ENCODE measurements at regions not wholly inside any gene's neighbourhood (a gene's known extent, or its start where the extent isn't known, plus 50 kb on each side); places are given as distances from the start of the nearest gene placed in this dataset.
"Not testable (repeated sequence)": the region's sequence is repeated elsewhere in the genome, so short reads cannot be mapped to it uniquely, and the experiment has no call there.

DNA sequence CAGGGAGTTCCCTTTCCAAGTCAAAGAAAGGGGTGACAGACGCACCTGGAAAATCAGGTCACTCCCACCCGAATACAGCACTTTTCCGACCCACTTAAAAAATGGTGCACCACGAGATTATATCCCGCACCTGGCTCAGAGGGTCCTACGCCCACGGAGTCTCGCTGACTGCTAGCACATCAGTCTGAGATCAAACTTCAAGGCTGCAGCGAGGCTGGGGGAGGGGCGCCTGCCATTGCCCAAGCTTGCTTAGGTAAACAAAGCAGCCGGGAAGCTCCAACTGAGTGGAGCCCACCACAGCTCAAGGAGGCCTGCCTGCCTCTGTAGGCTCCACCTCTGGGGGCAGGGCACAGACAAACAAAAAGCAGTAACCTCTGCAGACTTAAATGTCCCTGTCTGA, 277.8 kb upstream of the ARHGAP42 start:
- DNase-seq (ENCODE audit: low read depth, low spot score); BruUV-seq (replicated peaks); H3K9me3 ChIP-seq (ENCODE audit: control insufficient read depth, insufficient read depth, low read depth, low read length); in situ Hi-C loops (cut with HindIII; ENCODE audit: low pct_unique_long_range_greater_than_20kb, low sequenced_read_pairs); H3K36me3 ChIP-seq (ENCODE audit: control insufficient read depth, insufficient read depth, low read length); POLR2A ChIA-PET; CTCF ChIA-PET; H3K27me3 ChIP-seq (ENCODE audit: control insufficient read depth, insufficient read depth, low read length); intact Hi-C loops (cut with micrococcal nuclease; ENCODE audit: unreplicated experiment); ATAC-seq; H3K4me3 ChIP-seq (ENCODE audit: low read depth in 2 of 2, low read length in 2 of 2); H3K4me1 ChIP-seq (ENCODE audit: control insufficient read depth, insufficient read depth, low read length); H3K27ac ChIP-seq (ENCODE audit: low read length): not testable (repeated sequence)

GRCh38 chr11:100419518-100419917, 267.6 kb upstream of the ARHGAP42 start:
- POLR2A ChIA-PET, result no interaction called here
- H3K4me3 ChIP-seq (ENCODE audit: low read depth in 2 of 2, low read length in 2 of 2), result no peak overlapping the region
- ATAC-seq (no peak), DNase-seq (ENCODE audit: low read depth, low spot score) (no peak)
- CTCF ChIA-PET, result no interaction called here
- TF ChIP-seq POLR2AphosphoS5 (IDR thresholded peaks at IDR 0.05; ENCODE audit: low read depth, low read length) (no peak), REST (IDR thresholded peaks at IDR 0.05; ENCODE audit: insufficient read depth in 1 of 2, low read depth in 2 of 2, low read length in 1 of 2) (no peak), TCF7L2 (IDR thresholded peaks at IDR 0.05; ENCODE audit: low read depth, low read length) (no peak), SIN3A (IDR thresholded peaks at IDR 0.05; ENCODE audit: borderline replicate concordance, insufficient read depth, low read depth, low read length) (no peak)
- TF ChIP-seq, protein P1, sequence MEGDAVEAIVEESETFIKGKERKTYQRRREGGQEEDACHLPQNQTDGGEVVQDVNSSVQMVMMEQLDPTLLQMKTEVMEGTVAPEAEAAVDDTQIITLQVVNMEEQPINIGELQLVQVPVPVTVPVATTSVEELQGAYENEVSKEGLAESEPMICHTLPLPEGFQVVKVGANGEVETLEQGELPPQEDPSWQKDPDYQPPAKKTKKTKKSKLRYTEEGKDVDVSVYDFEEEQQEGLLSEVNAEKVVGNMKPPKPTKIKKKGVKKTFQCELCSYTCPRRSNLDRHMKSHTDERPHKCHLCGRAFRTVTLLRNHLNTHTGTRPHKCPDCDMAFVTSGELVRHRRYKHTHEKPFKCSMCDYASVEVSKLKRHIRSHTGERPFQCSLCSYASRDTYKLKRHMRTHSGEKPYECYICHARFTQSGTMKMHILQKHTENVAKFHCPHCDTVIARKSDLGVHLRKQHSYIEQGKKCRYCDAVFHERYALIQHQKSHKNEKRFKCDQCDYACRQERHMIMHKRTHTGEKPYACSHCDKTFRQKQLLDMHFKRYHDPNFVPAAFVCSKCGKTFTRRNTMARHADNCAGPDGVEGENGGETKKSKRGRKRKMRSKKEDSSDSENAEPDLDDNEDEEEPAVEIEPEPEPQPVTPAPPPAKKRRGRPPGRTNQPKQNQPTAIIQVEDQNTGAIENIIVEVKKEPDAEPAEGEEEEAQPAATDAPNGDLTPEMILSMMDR (IDR thresholded peaks at IDR 0.05), result no peak
- no peaks in the 10 kb centered on the region for H3K4me1 ChIP-seq (ENCODE audit: control insufficient read depth, insufficient read depth, low read length)
- intact Hi-C loops (cut with micrococcal nuclease; ENCODE audit: unreplicated experiment), result no loop called here
- no peaks in the 10 kb centered on the region for H3K36me3 ChIP-seq (ENCODE audit: control insufficient read depth, insufficient read depth, low read length)
- no peaks in the 10 kb centered on the region for H3K27me3 ChIP-seq (ENCODE audit: control insufficient read depth, insufficient read depth, low read length)
- in situ Hi-C loops (cut with HindIII; ENCODE audit: low pct_unique_long_range_greater_than_20kb, low sequenced_read_pairs), result no loop called here
- H3K27ac ChIP-seq (ENCODE audit: low read length), result no peak overlapping the region
- no TSS peak for BruUV-seq (replicated peaks)
- H3K9me3 ChIP-seq (ENCODE audit: control insufficient read depth, insufficient read depth, low read depth, low read length), result peaks cover 6% of the 10 kb centered on the region; the same call in 1 of the 2 replicates

GRCh38 chr11:100434821-100435641, 252.1 kb upstream of the ARHGAP42 start:
- in situ Hi-C loops (cut with HindIII; ENCODE audit: low pct_unique_long_range_greater_than_20kb, low sequenced_read_pairs) (no loop called here), intact Hi-C loops (cut with micrococcal nuclease; ENCODE audit: unreplicated experiment) (no loop called here)
- H3K27me3 ChIP-seq (ENCODE audit: control insufficient read depth, insufficient read depth, low read length), result no peaks in the 10 kb centered on the region
- ChIA-PET CTCF (no interaction called here), POLR2A (no interaction called here)
- no peaks in the 10 kb centered on the region for H3K9me3 ChIP-seq (ENCODE audit: control insufficient read depth, insufficient read depth, low read depth, low read length)
- H3K27ac ChIP-seq (ENCODE audit: low read length), result no peak overlapping the region
- no peaks in the 10 kb centered on the region for H3K36me3 ChIP-seq (ENCODE audit: control insufficient read depth, insufficient read depth, low read length)
- DNase-seq (ENCODE audit: low read depth, low spot score) (no peak), ATAC-seq (no peak)
- H3K4me3 ChIP-seq (ENCODE audit: low read depth in 2 of 2, low read length in 2 of 2), result no peak overlapping the region
- no TSS peak for BruUV-seq (replicated peaks)
- TF ChIP-seq TCF7L2 (IDR thresholded peaks at IDR 0.05; ENCODE audit: low read depth, low read length), result no peak
- TF ChIP-seq POLR2AphosphoS5 (IDR thresholded peaks at IDR 0.05; ENCODE audit: low read depth, low read length), result no peak
- no peak for TF ChIP-seq REST (IDR thresholded peaks at IDR 0.05; ENCODE audit: insufficient read depth in 1 of 2, low read depth in 2 of 2, low read length in 1 of 2)
- TF ChIP-seq SIN3A (IDR thresholded peaks at IDR 0.05; ENCODE audit: borderline replicate concordance, insufficient read depth, low read depth, low read length), result no peak
- TF ChIP-seq, protein P1 (IDR thresholded peaks at IDR 0.05), result no peak
- no peaks in the 10 kb centered on the region for H3K4me1 ChIP-seq (ENCODE audit: control insufficient read depth, insufficient read depth, low read length)

All from Panc1 (cell line).